CD4-positive, CD25-positive, alpha-beta regulatory T cell (primary cell): ENCODE measurements at regions not wholly inside any gene's neighbourhood (a gene's known extent, or its start where the extent isn't known, plus 50 kb on each side); places are given as distances from the start of the nearest gene placed in this dataset.

Experiments used
- ATAC-seq, 2 donors: fragments of 150-1000 bp; cut with Tn5 transposase; one replicate each; pipeline ENCODE4 v1.10.0; 2021; ENCODE audit warnings: low read depth in 2 of 2, moderate number of reproducible peaks in 2 of 2, moderate library complexity in 1 of 2
- DNase-seq, 3 donors: peaks; one replicate each; pipeline versions ENCODE4 v3.0.0 to v3.0.0-alpha.2; 2012 to 2022; ENCODE audit warnings: mixed read lengths in 1 of 3
- H3K27ac ChIP-seq: one replicate; pipeline ENCODE4 v1.7.0; 2013; ENCODE audit warnings: mild to moderate bottlenecking, low read length; ENCODE audit not compliant: insufficient read depth, poor library complexity, severe bottlenecking
- H3K27me3 ChIP-seq: one replicate; pipeline ENCODE4 v1.7.0; 2013; ENCODE audit warnings: low read length; ENCODE audit not compliant: control insufficient read depth, insufficient read depth
- H3K36me3 ChIP-seq: one replicate; pipeline ENCODE4 v1.7.0; 2013; ENCODE audit warnings: mild to moderate bottlenecking, low read length, moderate library complexity; ENCODE audit not compliant: control insufficient read depth, insufficient read depth
- H3K4me1 ChIP-seq: 2 replicates; pipeline ENCODE4 v1.7.0; 2013; ENCODE audit warnings: mild to moderate bottlenecking, low read length; ENCODE audit not compliant: insufficient read depth, control insufficient read depth, poor library complexity, severe bottlenecking
- H3K4me3 ChIP-seq: one replicate; pipeline ENCODE4 v1.7.0; 2013; ENCODE audit warnings: low read depth, mild to moderate bottlenecking, low read length, moderate library complexity
- H3K9me3 ChIP-seq, 2 experiments: 1 replicate in 1 of 2; 2 replicates in 1 of 2; pipeline ENCODE4 v1.7.0; 2013; ENCODE audit warnings: low read length in 2 of 2, mild to moderate bottlenecking in 1 of 2, moderate library complexity in 1 of 2; ENCODE audit not compliant: control insufficient read depth in 2 of 2
- H3K27ac Mint-ChIP-seq, 3 donors: one replicate each; pipeline ENCODE4 v1.8.0; 2020 to 2022; ENCODE audit warnings: mild to moderate bottlenecking in 3 of 3, mixed read lengths in 3 of 3, moderate library complexity in 2 of 3
- H3K27me3 Mint-ChIP-seq: one replicate; pipeline ENCODE4 v1.8.0; 2022; ENCODE audit warnings: mild to moderate bottlenecking, mixed read lengths
- H3K36me3 Mint-ChIP-seq: one replicate; pipeline ENCODE4 v1.8.0; 2020; ENCODE audit warnings: mixed read lengths
- H3K4me1 Mint-ChIP-seq, 4 donors: one replicate each; pipeline ENCODE4 v1.8.0; 2020 to 2022; ENCODE audit warnings: mixed read lengths in 4 of 4, mild to moderate bottlenecking in 1 of 4
- H3K4me3 Mint-ChIP-seq, 4 donors: one replicate each; pipeline ENCODE4 v1.8.0; 2020 to 2022; ENCODE audit warnings: mild to moderate bottlenecking in 4 of 4, mixed read lengths in 4 of 4, moderate library complexity in 3 of 4
- H3K9me3 Mint-ChIP-seq, 7 donors: one replicate each; pipeline ENCODE4 v1.8.0; 2020 to 2022; ENCODE audit warnings: mixed read lengths in 7 of 7, mild to moderate bottlenecking in 3 of 7, moderate library complexity in 2 of 7

DNA sequence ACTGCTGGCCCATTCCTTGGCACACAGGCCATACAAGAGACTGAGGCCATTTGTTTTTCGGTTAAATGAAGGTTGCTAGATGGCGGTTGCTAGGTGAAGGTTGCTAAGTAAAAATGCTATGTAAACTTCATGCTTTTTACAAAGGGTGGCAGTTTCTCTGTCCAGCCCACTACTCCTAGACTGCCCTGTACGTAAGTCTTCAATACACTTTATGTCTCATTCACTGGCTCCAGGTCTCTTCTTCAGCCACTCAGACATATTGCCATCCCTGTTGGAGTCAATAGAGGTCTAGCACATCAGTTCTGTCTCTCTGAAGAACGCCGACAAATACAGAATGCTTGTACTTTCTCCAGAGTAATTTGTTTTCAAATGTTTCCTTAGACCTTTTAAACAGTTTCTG lies 370.9 kb upstream of the RND3 start:
- no peak overlapping the region for H3K27ac ChIP-seq
- Mint-ChIP-seq H3K4me1 (no peaks in the 10 kb centered on the region), H3K27me3 (no peaks in the 10 kb centered on the region), H3K27ac (no peak overlapping the region), H3K36me3 (no peaks in the 10 kb centered on the region), H3K9me3 (peaks cover 0 to 6% (median 0%) of the 10 kb centered on the region in 7 donors), H3K4me3 (no peak overlapping the region)
- H3K4me3 ChIP-seq: no peak overlapping the region
- no peaks in the 10 kb centered on the region for H3K27me3 ChIP-seq
- ATAC-seq (no peak), DNase-seq (no peak)
- H3K4me1 ChIP-seq: no peaks in the 10 kb centered on the region
- no peaks in the 10 kb centered on the region for H3K36me3 ChIP-seq
- H3K9me3 ChIP-seq: no peaks in the 10 kb centered on the region

DNA sequence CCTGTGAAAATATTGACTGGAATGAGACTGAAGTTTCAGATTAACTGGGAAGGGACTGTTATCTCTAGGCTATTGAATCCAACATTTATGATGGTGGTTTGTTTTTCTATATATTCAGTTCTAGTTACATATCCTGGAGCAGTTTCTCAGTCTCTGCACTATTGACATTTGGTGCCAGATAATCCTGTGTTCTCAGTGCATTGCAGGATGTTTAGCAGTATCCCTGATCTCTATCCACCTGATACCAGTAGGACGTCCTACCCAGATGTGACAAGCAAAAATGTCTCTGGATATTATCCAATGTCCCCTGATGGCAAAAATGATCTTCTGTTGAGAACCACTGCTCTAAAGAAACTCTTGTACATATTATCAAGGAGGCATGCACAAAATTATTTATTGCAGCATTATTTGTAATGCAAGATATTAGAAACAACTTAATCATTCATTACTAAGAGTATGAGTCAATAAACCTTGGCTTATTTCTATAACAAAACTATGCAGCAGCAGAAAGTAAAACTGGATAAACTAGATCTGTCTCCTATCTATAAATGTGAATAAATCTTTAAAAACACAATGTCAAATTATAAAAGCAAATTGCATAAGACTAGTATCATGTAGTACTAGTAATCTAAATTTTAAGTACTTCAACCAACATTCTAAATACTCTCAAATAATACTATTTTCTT lies 369.3 kb upstream of the RND3 start:
- H3K4me1 ChIP-seq: no peaks in the 10 kb centered on the region
- no peaks in the 10 kb centered on the region for H3K27me3 Mint-ChIP-seq
- H3K4me3 ChIP-seq: no peak overlapping the region
- no peak overlapping the region for H3K4me3 Mint-ChIP-seq
- peaks cover 0 to 6% (median 0%) of the 10 kb centered on the region in 7 donors for H3K9me3 Mint-ChIP-seq
- H3K36me3 Mint-ChIP-seq: no peaks in the 10 kb centered on the region
- no peaks in the 10 kb centered on the region for H3K4me1 Mint-ChIP-seq
- no peak overlapping the region for H3K27ac Mint-ChIP-seq
- H3K27me3 ChIP-seq: no peaks in the 10 kb centered on the region
- no peak for DNase-seq
- no peak for ATAC-seq
- no peaks in the 10 kb centered on the region for H3K36me3 ChIP-seq
- H3K27ac ChIP-seq: no peak overlapping the region
- H3K9me3 ChIP-seq: no peaks in the 10 kb centered on the region

DNA sequence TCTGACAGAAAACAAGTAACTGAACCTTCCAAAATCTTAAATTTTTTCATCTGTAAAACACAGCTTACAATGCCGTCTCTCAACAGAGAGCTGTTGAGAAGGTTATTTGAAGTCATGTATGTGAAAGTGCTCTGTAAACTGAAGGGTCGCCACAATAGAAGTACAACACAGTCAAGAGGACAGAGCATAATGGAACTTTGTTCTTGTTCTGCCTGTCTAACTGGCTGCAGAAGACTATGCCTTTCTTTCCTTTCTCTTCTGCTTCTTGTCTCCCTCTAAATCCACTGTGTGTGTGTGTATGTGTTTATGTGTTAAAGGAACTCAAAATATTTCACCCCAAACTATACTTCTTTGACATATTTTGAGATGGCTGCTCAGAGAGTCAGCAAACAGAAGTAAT lies 365.8 kb upstream of the RND3 start:
- Mint-ChIP-seq H3K27ac (no peak overlapping the region), H3K27me3 (no peaks in the 10 kb centered on the region), H3K36me3 (no peaks in the 10 kb centered on the region), H3K9me3 (peaks cover 0 to 5% (median 0%) of the 10 kb centered on the region in 7 donors), H3K4me3 (no peak overlapping the region), H3K4me1 (no peaks in the 10 kb centered on the region)
- Histone ChIP-seq H3K27me3 (no peaks in the 10 kb centered on the region), H3K4me1 (no peaks in the 10 kb centered on the region), H3K4me3 (no peak overlapping the region), H3K27ac (no peak overlapping the region), H3K9me3 (no peaks in the 10 kb centered on the region), H3K36me3 (no peaks in the 10 kb centered on the region)
- DNase-seq (no peak), ATAC-seq (no peak)

DNA sequence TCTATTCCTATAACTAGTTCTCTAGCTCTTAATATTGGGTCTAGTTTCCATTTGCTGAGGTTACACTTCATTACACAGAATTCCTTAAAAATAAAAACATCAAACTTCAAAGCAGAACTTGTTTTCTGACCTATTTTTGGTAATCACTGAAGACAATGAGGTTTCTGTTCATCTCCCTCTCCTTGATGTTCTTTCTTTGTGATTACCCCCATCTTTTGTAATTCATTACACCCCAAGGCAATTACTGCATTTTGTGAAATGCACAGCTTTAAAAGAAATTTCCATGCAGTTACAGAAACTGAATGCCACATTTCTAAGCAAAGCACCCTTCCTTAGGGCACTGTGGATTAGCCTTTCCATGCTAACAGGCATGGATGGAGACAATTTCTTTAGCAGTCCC lies 363.2 kb upstream of the RND3 start:
- Mint-ChIP-seq H3K27me3 (no peaks in the 10 kb centered on the region), H3K9me3 (peaks cover 0 to 7% (median 0%) of the 10 kb centered on the region in 7 donors), H3K27ac (no peak overlapping the region), H3K4me3 (no peak overlapping the region), H3K36me3 (no peaks in the 10 kb centered on the region), H3K4me1 (no peaks in the 10 kb centered on the region)
- Histone ChIP-seq H3K27ac (no peak overlapping the region), H3K4me1 (no peaks in the 10 kb centered on the region), H3K36me3 (no peaks in the 10 kb centered on the region), H3K4me3 (no peak overlapping the region), H3K27me3 (no peaks in the 10 kb centered on the region), H3K9me3 (no peaks in the 10 kb centered on the region)
- ATAC-seq (no peak), DNase-seq (no peak)

DNA sequence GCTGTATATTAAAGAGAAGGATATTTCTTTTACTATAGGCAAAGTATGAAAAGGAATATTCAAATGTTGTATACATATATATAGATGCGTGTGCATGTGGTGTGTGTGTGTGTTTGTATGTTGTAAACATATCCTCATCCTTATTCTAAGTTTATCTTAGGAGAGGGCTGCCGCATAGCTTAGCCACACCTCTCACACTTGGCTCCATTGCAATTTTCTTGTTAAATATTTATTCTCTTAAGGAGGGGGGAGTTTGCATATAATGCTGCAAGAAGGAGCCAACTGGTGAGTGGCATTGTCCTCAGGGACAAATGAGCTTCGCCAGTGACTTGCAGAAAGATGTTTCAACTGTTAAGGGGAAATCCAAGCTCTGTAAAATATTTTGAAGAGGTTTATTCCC lies 360.1 kb upstream of the RND3 start:
- H3K4me1 ChIP-seq: no peaks in the 10 kb centered on the region
- H3K36me3 Mint-ChIP-seq: no peaks in the 10 kb centered on the region

DNA sequence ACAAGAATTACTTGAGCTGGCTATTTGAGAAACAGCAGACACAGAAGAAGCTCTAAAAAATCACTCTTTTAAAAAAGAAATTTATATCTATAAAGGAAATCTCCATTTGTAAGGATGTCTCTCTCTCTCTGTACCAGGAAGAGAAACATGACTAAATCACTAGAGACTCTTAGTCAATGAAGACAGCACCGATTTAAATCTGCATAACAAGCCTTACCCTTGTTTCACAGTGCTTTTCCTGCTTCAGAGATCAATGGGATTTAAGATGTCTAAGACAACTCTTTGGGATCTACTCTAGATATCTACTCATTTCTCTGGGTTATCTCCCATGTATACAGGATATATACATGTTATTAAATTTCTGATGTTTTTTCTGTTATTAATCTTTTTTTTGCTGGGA lies 359.2 kb upstream of the RND3 start:
- Mint-ChIP-seq H3K27me3 (peaks cover 4% of the 10 kb centered on the region), H3K4me3 (no peak overlapping the region), H3K4me1 (no peaks in the 10 kb centered on the region), H3K9me3 (peaks cover 0 to 7% (median 0%) of the 10 kb centered on the region in 7 donors), H3K27ac (no peak overlapping the region), H3K36me3 (no peaks in the 10 kb centered on the region)
- Histone ChIP-seq H3K4me3 (no peak overlapping the region), H3K27ac (no peak overlapping the region), H3K36me3 (no peaks in the 10 kb centered on the region), H3K4me1 (no peaks in the 10 kb centered on the region), H3K9me3 (no peaks in the 10 kb centered on the region), H3K27me3 (no peaks in the 10 kb centered on the region)
- DNase-seq: no peak
- no peak for ATAC-seq

More for the DNA sequence above, 360.1 kb upstream of the RND3 start:
- Mint-ChIP-seq H3K27ac (no peak overlapping the region), H3K27me3 (peaks cover 4% of the 10 kb centered on the region), H3K9me3 (peaks cover 0 to 7% (median 0%) of the 10 kb centered on the region in 7 donors), H3K4me1 (no peaks in the 10 kb centered on the region), H3K4me3 (no peak overlapping the region)
- no peaks in the 10 kb centered on the region for H3K27me3 ChIP-seq
- H3K9me3 ChIP-seq: no peaks in the 10 kb centered on the region
- no peak overlapping the region for H3K27ac ChIP-seq
- no peak overlapping the region for H3K4me3 ChIP-seq
- no peaks in the 10 kb centered on the region for H3K36me3 ChIP-seq
- no peak for ATAC-seq
- no peak for DNase-seq

DNA sequence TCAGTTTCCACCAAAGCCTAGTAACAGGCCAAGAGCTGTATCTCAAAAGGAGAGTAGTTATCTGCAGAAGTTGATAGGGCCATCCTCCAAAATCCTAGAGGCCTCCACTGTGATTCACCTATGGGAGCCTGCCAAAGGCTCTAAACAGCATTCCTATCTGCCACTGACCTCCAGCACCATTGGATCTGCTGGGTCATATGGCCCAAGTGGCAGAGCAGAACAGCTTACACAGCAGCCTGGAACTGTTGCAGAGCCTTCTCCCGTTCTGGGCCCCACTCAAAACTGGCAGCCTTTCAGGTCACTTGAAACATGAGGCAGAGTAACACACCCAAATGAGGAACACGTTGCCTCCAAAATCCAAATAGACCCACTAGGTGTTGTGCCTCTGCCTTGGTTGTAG lies 345.2 kb upstream of the RND3 start:
- Mint-ChIP-seq H3K36me3 (no peaks in the 10 kb centered on the region), H3K4me1 (no peaks in the 10 kb centered on the region), H3K27me3 (no peaks in the 10 kb centered on the region), H3K9me3 (no peaks in the 10 kb centered on the region), H3K27ac (no peak overlapping the region), H3K4me3 (no peak overlapping the region)
- DNase-seq (no peak), ATAC-seq (no peak)
- Histone ChIP-seq H3K9me3 (no peaks in the 10 kb centered on the region), H3K4me1 (no peaks in the 10 kb centered on the region), H3K27me3 (no peaks in the 10 kb centered on the region), H3K27ac (no peak overlapping the region), H3K4me3 (no peak overlapping the region), H3K36me3 (no peaks in the 10 kb centered on the region)

DNA sequence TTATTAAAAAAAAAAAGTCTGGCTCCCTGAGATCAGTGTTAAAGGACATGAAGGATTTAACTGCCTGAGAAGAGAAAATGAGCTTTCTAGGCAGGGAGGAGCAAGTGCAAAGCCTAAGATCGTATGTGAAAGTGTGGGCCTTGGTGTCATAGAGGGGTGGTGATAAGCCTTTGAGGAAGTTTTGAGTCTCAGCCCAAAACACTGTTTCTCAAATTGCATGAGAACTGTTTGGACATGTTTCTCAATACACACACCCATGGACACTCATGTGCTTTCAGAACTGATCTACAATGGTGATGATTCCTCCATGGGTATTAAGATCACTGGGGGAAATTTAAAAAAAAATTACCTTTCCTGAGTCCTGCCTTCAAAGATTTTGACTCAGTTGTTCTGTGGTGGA lies 336.7 kb upstream of the RND3 start:
- H3K9me3 Mint-ChIP-seq: peaks cover 0 to 2% (median 0%) of the 10 kb centered on the region in 7 donors
- Histone ChIP-seq H3K4me3 (no peak overlapping the region), H3K9me3 (no peaks in the 10 kb centered on the region), H3K27ac (no peak overlapping the region), H3K4me1 (no peaks in the 10 kb centered on the region), H3K27me3 (no peaks in the 10 kb centered on the region), H3K36me3 (no peaks in the 10 kb centered on the region)
- no peak for DNase-seq
- H3K27me3 Mint-ChIP-seq: no peaks in the 10 kb centered on the region
- no peaks in the 10 kb centered on the region for H3K36me3 Mint-ChIP-seq
- H3K4me3 Mint-ChIP-seq: no peak overlapping the region
- H3K27ac Mint-ChIP-seq: no peak overlapping the region
- H3K4me1 Mint-ChIP-seq: no peaks in the 10 kb centered on the region
- no peak for ATAC-seq
